GM21447 (cell line): ENCODE measurements at regions not wholly inside any gene's neighbourhood (a gene's known extent, or its start where the extent isn't known, plus 50 kb on each side); places are given as distances from the start of the nearest gene placed in this dataset.
"Not testable (repeated sequence)": the region's sequence is repeated elsewhere in the genome, so short reads cannot be mapped to it uniquely, and the experiment has no call there.

Source experiments
- ATAC-seq: cut with Tn5 transposase; IDR thresholded peaks from one replicate; pipeline ENCODE4 v1.9.1; 2021; ENCODE audit not compliant: unreplicated experiment

DNA sequence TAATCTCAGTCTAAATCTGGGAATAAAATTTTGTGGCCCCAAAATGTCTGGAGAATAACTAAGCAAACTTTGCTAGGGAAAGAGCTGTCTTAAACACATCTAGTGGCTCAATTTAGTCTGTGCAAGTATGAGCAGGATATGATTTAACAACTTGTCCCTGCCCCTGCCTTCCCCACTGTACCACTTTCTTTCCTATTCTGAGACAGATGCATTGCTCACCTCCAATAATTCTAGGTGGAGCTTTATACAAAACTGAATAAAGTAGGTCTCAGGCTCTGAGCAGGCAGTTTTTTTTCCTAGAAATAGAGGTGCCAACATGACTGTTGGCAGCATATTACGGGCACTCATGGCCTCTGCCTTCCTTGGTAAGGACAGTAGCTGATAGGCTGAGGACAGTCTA is 412.1 kb downstream of the DAD1 start:
- ATAC-seq: no peak

DNA sequence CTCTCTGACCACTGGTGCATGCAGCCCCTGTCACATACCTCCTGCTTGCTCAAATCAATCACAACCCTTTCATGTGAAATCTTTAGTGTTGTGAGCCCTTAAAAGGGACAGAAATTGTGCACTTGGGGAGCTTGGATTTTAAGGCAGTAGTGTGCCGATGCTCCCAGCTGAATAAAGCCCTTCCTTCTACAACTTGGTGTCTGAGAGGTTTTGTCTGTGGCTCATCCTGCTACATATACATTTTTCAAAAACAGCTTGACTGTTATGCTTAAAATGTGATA is 413.8 kb downstream of the DAD1 start:
- ATAC-seq: not testable (repeated sequence)

DNA sequence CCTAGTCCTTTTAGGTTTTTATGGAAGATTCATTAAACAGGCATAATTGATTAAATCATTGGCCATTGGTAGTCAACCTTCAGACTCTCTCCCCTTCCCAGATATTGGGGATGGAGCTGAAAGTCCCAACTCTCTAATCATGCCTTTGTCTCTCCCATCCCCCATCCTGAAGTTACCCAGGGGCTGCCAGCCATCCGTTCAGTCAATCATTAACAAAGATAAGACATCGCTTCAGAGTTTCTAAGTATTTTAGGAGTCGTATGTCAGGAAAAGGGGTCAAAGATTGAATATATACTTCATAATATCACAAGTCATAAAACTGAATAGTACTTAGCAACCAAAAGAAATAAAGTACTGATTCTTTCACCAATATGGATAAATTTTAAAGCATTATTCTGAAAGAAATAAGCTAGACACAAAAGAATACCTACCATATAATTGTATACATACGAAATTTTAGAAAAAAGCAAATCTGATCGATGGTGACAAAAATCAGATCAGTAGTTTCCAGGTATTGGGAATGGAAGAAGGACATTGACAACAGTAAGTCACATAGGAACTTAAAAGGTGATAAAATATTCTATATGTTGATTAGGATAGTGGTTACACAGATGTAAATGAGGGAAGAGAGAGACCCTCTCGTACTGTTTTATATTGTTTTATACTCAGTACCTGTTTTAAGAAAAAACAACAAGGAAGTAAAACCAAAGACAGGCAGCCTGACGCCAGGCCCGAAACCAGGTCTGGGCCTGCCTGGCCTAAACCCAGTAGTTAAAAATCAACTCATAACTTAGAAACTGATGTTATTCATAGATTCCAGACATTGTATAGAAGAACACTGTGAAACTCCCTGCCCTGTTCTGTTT is 414.4 kb downstream of the DAD1 start:
- no peak for ATAC-seq

DNA sequence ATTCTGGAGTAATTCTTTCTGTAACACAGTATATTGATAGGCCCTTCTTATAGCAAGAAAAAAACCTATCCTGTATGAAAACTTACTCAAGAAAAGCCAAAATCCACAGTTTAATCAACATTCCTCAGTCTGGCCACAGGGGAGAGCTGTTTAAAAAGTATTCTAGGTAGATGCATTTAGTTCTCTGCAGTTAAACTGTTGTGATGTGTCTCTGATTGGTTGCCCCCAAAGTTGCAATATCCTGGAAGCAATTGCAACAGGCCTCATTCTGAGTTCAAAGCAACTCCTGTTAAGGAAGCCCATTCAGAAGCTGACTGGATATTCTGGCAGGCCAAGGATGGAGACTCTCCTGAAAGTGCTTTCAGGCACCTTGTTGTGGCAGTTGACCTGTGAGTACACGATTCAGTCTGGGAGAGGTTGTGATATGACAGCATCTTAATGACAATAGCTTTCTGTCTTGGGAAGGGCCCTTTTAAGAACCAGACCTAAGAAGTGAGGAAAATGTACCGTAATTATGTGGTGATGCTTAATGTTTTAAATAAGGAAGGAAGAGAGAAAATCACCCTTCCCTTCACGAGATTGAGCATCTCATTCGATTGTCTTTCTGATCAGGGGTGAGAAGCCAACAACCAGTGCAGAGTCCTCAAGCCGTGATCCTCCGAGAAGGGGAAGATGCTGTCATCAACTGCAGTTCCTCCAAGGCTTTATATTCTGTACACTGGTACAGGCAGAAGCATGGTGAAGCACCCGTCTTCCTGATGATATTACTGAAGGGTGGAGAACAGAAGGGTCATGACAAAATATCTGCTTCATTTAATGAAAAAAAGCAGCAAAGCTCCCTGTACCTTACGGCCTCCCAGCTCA is 420.7 kb downstream of the DAD1 start:
- ATAC-seq: no peak

DNA sequence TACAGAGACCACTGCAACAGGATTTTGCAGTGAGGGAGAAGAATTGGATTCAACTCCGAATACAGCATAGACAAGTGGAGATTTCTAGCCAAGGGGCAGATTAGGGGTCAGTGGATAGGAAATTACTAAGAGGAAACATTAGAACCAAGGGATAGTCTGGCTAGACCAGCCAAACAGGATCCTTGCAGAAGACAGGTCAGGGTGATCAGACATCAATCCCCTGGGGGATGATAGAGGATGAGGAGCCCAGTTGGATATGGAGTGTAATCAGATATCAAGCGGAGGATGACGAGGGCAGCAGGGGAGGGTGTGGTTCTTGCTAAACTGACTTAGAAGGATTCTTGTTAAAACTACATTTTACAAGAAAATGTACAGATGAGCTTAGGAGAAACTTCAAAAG is 424.4 kb downstream of the DAD1 start:
- no peak for ATAC-seq

DNA sequence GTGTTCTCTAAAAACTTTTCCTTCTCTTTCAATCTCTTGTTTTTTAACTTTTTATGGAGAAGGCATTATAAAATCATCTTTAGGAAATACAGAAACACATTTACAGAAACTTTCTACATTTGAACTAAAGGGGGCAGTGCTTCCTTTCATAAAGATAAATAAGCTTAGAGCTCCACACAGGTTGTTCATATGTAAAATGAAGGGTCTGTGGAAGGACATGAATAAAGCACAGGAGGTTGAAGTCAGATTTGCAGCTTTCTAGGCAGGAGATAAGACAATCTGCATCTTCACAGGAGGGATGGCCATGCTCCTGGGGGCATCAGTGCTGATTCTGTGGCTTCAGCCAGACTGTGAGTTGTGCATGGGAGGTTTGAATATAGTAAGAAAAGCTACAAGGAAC is 426.0 kb downstream of the DAD1 start:
- no peak for ATAC-seq

DNA sequence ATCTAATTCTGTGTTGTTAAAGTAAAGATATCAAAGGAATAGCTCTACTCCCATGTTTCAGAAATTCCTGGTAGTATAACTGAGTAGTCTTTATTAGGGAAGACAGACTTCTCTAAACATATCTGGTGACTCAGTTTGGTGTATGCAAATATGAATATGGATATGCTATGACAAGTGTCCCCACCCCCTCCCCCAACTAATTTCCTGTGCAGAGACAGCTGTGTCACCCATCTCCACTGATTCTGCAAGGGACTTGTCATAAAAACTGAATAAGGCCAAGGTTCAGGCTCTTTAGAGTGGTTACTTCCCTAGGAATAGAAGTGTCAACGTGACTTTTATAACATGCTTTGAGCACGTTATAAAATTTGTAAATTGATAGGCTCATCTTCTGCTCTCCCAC is 429.1 kb downstream of the DAD1 start:
- ATAC-seq: no peak

DNA sequence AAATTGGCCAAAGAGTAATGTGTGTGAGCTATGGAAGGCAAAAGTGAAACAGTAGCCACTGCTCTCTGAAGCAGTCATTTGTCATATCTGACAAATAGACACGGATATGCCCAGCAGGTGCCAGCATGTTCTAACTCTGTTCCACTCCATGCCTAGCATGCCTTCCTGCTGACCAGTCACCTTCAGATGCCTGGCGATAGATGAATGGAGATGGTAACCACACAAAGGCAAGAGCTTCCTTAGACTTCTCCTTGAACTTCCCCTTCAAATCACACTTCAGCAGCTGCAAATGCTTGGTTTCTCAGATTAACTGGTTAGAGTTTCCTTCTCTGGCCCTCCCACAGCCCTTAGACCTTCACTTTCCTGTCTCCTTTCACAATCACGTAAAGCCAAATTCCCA is 429.9 kb downstream of the DAD1 start:
- no peak for ATAC-seq

DNA sequence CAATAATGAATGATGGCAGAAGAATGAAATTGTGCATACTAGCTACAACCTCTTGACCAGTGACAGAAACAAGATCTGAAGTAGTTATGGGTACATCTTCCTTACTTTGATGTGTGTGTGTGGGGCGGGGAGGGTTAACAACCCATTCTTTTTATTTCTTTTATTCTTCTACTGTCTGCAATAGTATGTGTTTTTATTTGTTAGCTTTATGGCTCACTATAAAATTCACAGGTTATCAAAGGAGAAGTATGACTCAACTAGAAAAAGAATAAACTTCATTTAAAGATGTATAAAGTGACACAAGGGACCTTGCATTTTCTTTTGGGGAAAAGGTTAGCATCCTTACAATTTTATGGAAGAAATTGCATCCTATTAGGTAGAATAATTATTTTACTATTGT is 430.5 kb downstream of the DAD1 start:
- ATAC-seq: no peak

DNA sequence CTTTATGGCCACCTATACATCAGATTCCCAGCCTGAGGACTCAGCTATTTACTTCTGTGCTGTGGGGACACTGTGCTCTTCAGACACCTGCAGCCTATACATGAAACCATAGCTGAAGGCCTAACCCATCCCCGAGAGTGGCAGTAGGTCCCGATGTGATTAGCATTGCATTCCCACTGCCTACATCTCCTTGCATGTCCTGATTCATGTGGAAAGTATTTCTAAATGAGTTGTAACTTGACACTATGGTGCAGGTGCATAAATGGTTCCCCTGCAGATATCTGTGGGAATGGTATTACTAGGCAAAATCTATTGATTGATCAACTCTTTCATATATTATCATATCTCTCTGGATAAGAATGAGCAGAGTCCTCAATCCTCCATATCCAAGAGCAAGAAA is 433.5 kb downstream of the DAD1 start:
- no peak for ATAC-seq

DNA sequence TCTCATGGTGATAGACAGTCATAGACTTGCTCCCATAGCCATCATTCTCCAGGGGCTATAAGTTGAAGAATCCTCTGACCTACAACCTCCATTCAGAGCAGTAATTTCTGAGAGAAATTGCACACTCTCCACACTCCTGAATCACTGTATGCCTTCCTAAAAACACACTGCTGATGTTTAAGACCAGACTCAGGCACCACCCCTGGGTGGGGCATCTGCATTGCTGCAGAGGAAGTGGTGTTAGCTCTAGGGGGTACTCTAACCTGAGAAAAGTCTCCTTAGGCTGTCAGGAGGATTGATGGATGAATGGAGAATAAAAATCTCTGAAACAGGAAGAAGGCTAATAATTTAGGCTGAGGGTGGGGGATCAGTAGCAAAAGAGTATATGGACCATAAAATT is 436.1 kb downstream of the DAD1 start:
- no peak for ATAC-seq

DNA sequence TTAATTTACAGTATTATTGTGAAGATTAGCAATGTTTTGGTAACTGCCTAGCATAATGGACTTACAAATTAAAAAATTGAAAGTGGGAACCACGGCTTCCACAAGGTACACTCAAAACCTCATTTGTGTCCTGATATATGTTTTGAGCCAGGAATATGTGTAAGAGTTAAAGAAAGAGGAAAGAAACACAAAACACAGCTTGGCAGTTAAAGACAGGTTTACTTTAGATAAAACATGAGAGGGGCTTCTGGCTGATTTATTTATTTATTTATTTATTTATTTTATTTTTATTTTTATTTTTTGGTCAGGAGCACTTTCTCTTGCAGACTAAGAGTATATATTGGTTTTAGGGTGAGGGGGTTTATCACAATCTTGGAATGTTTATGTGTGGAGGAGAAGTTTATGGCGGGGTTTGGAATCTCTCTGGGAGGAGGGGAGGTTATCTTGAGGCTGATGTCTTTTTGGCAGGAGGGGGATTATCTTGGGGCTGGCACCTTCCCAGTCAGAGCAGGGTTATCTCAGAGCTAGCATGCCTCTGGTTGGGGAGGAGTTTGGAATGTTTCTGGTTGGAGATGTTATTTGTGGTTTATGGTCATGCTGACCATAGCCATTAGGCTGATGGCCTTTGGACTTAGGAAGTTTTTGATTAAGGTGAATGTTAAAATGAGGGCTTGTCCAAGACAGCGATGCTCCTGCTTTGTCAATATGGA is 436.7 kb downstream of the DAD1 start:
- ATAC-seq: no peak

DNA sequence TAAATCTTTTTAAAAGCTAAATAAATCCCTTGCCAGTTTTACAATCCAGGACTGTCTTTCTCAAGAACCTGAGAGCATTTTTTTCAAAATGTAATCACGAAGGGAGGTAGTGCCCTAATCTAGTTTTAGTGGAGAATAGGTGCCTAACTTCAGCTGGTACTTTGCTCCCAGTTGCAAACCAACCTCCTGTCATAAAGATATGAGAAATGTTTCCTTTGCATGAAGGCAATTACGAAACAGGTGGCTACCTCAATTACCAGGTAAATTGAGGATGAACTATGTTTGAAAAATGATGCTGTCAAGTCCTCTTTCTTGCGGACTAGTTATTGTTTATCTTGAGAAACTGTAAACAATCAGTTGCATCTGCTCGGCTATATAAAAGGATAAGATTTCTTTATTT is 437.9 kb downstream of the DAD1 start:
- ATAC-seq: no peak

DNA sequence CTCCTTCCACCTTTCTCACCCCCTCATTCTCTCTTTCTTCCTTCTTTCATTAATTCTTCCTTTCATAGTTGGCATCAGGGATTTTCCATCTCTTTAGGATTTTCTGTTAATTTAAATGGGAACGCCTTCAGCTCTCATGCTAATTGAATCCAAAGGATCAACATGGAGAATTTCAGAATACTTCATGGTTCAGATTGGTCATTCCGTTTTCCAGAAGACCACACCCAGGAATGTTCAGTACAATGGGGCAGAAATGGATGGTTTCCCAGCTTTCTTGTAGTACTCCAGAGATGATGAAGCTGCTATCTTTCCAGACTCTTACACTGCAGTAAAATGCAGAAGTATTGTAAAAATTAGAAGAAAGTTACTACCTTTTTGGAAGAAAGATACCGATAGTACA is 440.0 kb downstream of the DAD1 start:
- ATAC-seq: no peak

DNA sequence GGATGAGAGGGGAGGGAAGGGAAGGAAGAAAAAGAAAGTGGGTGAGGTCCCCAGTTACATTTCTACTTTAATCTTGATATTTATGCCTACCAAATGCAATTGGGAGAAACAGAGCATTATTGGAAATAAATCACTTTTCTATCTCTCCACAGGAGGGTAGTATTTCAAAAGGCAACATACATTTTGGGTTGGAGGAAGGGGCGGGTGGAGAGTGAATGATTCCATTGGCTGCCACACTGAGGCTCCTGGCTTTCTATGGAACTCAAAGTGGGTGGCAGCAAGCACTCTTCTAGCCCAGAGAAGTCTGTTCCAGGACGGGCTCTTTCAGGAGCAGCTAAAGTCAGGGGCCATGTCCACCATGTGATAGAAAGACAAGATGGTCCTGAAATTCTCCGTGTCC is 441.3 kb downstream of the DAD1 start:
- no peak for ATAC-seq

DNA sequence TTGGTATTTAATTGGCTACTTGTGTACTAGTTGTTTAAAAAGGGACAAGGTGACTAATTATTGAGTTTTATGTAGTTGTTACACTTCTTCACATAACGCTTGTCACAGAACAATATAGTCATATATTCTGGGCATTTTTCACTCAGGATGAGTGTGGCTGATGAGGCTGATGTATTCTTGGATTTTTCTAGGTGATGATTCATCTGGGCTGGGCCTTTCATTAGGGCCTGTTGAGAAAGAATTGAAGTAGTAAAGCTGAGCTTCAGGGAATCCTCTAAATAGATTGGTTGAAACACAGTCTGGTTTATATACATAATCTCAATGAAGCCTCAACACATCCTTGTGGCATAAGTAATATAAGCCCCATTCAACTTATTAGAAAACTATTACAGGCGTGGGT is 445.7 kb downstream of the DAD1 start:
- ATAC-seq: no peak

DNA sequence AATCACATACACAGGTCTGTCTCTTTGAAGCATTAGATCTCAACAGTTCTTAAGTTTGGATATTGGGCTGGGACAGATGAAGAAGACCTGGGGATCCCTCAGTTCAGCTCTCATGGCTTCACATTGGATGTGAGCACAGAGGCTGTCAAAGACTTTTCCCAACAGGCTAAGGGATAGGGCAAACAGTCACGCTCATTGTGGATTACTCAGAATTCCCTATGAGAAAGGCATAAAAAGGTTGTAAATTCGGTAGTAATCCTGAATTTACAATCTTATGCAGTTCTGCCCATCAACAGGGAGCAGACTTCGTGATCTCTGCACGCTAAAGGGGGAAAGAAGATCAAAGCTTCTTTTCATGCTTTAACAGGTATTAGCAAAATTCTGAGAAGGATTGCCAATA is 448.4 kb downstream of the DAD1 start:
- no peak for ATAC-seq

DNA sequence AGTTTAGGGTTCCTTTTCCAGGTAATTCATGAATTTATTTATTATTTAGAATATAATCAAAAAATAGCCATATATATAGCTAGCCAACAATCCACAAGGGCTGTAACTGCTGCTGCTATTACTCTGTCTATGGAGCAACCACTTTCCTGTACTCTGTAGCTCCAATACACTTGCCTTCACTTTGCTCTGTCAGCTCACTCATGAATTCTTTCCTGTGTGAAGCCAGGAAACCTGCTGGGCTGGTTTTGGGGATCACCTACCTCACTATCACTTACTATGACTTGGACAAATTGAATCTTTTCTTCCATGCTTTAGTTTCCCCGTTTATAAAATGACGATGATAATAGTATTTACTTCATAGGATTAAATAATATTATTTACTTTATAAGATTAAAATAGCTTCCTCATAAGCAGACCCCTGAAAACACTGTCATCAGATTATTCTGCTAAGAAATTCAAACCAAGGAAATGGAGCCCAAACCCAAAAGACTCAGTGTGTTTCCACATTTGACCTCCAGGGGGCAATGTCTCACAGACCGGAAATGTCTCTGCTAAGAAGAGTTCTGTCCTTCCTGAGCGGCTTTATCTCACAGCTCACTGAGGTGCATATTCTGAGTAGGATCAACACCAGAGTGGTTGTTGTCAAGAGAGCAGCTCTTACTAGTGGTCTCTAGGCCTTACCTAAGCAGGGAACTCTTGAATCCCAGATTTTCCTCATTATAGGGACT is 457.1 kb downstream of the DAD1 start:
- no peak for ATAC-seq

DNA sequence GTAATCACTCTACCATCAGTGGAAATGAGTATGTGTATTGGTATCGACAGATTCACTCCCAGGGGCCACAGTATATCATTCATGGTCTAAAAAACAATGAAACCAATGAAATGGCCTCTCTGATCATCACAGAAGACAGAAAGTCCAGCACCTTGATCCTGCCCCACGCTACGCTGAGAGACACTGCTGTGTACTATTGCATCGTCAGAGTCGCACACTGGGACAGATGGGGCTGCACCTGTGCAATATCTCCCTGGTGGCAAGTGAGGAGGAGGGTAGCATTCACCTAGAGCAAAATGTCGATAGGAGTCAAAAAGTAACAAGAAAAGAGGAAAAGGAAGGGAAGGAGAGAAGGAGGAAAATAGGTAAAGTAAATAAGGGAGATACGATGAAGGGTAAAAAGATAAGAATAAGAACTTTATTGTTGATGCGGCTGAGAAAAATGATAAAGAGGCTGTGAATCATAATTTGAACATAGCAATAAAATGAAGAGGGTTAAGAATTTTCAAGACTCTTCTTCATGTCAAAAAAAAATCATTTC is 450.5 kb upstream of the OR4E1 start:
- ATAC-seq: no peak

DNA sequence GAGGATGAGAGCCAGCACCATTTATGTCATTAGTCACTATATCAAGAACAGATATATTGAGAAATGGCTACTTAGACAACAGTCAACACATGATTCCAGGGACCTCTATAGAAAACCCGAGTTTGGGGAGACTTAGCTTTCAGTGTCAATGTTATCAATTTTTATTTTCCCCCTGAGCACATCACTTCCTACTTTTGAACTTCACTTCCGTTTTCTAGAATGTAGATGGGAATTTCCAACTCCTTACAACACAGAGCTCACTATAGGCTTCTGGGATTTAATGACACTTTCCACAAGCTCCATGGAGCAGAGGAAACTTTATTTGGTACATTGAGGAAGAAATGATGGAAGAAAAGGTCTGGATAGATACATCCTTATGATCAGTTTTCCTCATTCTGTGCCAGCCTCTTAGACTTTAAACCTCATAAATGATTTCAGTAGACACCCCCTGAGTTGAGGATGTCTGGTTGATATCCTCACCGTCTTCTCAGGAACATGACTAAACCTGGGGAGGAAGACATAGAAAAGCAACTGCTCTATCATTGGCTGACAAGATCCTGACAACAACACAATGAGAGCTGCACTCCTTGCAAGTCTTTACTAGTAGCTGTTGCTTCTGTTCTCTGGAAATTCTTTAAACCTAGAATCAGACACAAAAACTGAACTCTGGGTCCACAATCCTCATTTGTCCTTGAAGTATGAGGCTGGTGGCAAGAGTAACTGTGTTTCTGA is 449.4 kb upstream of the OR4E1 start:
- no peak for ATAC-seq
